Left ventricle myocardium inferior (tissue), 1 donor: ENCODE measurements at regions not wholly inside any gene's neighbourhood (a gene's known extent, or its start where the extent isn't known, plus 50 kb on each side); places are given as distances from the start of the nearest gene placed in this dataset.

Experiments
- DNase-seq: peaks from one replicate; pipeline ENCODE4 v3.0.0-alpha.2; 2020
- H3K27ac ChIP-seq: fragments of 200-600 bp; replicated peaks from 2 replicates; pipeline ENCODE4 v1.8.0; 2021
- H3K27me3 ChIP-seq: fragments of 200-600 bp; 2 replicates; pipeline ENCODE4 v1.8.0; 2021; ENCODE audit warnings: low read depth
- H3K36me3 ChIP-seq: fragments of 200-600 bp; 2 replicates; pipeline ENCODE4 v1.8.0; 2021
- H3K4me1 ChIP-seq: fragments of 200-600 bp; 2 replicates; pipeline ENCODE4 v1.8.0; 2021
- H3K4me3 ChIP-seq: fragments of 200-600 bp; 2 replicates; pipeline ENCODE4 v1.8.0; 2021; ENCODE audit warnings: mild to moderate bottlenecking, moderate library complexity
- H3K9me3 ChIP-seq: fragments of 200-600 bp; replicated peaks from 2 replicates; pipeline ENCODE4 v1.8.0; 2021
- intact Hi-C: fragments of 100-400 bp; cut with micrococcal nuclease; formaldehyde crosslinking; loops from one replicate; pipeline ENCODE4 v1.11.0; 2022
- TF ChIP-seq, protein P1 (sequence below): fragments of 200-600 bp; IDR thresholded peaks from 2 replicates; pipeline ENCODE4 v1.8.0; 2021; ENCODE audit warnings: antibody characterized with exemption, mild to moderate bottlenecking, borderline replicate concordance
- donor health status: DM: no; HTN: yes; CAD: no; lungs with severe emphysema.

DNA sequence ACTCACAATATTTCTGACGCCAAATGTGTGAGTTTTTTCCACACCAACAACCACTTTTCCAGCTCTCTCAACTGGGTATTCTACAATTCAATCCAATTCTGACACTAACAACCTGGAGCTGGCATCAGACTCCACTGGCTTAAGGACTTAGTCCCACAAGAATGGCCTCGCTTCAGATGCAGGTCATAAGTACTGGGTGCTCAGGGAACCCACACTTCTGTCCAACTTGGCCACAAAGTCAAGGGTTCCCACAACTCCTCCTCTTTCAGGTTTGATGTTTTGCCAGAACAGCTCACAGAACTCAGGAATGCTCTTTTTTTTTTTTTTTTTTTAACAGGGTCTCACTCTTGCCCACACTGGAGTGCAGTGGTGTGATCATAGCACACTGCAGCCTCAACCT is 56.1 kb upstream of the TMC5 start:
- no peak overlapping the region for H3K4me3 ChIP-seq
- intact Hi-C loops: no loop called here
- no peaks in the 10 kb centered on the region for H3K9me3 ChIP-seq
- DNase-seq: no peak
- no peak overlapping the region for H3K27ac ChIP-seq
- TF ChIP-seq, protein P1, sequence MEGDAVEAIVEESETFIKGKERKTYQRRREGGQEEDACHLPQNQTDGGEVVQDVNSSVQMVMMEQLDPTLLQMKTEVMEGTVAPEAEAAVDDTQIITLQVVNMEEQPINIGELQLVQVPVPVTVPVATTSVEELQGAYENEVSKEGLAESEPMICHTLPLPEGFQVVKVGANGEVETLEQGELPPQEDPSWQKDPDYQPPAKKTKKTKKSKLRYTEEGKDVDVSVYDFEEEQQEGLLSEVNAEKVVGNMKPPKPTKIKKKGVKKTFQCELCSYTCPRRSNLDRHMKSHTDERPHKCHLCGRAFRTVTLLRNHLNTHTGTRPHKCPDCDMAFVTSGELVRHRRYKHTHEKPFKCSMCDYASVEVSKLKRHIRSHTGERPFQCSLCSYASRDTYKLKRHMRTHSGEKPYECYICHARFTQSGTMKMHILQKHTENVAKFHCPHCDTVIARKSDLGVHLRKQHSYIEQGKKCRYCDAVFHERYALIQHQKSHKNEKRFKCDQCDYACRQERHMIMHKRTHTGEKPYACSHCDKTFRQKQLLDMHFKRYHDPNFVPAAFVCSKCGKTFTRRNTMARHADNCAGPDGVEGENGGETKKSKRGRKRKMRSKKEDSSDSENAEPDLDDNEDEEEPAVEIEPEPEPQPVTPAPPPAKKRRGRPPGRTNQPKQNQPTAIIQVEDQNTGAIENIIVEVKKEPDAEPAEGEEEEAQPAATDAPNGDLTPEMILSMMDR: no peak
- H3K27me3 ChIP-seq: peaks cover 52% of the 10 kb centered on the region
- no peaks in the 10 kb centered on the region for H3K36me3 ChIP-seq
- no peaks in the 10 kb centered on the region for H3K4me1 ChIP-seq

DNA sequence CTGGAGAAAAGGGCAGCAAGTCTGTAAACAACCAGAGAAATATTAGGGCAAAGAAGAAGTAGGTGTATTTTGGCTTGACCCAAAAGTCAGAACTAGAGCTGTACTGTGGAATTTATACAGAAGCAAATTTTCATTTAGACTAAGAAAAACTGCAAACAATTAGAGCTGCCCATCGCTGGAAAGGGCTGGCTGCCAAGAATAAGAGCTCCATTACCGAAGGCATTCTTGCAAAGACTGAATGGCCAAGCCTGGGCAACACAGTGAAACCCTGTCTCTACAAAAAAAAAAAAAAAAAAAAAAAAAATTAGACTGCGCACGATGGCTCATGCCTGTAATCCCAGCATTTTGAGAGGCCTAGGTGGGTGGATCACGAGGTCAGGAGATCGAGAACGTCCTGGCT is 53.9 kb upstream of the TMC5 start:
- intact Hi-C loops: no loop called here
- peaks cover 13% of the 10 kb centered on the region for H3K9me3 ChIP-seq
- TF ChIP-seq, protein P1: no peak
- H3K27me3 ChIP-seq: peaks cover 53% of the 10 kb centered on the region
- no peak overlapping the region for H3K4me3 ChIP-seq
- no peak overlapping the region for H3K27ac ChIP-seq
- H3K36me3 ChIP-seq: no peaks in the 10 kb centered on the region
- no peak for DNase-seq
- H3K4me1 ChIP-seq: no peaks in the 10 kb centered on the region

DNA sequence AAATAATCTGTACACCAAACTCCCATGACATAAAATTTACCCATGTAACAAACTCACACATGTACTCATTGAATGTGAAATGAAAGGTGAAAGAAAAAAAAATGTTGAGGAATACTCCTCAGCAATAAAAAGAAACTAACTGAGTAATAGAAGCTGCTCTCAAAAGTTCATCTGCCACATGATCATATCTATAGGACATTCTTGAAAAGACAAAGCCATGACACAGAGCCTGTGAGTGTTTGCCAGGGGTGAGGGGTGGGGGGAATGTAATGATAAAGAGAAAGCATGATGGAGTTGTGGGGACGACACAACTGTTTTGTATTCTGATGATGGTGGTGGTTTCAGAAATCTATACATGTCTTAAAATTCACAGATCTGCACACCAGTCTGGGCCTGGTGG is 52.2 kb upstream of the TMC5 start:
- intact Hi-C loops: no loop called here

DNA sequence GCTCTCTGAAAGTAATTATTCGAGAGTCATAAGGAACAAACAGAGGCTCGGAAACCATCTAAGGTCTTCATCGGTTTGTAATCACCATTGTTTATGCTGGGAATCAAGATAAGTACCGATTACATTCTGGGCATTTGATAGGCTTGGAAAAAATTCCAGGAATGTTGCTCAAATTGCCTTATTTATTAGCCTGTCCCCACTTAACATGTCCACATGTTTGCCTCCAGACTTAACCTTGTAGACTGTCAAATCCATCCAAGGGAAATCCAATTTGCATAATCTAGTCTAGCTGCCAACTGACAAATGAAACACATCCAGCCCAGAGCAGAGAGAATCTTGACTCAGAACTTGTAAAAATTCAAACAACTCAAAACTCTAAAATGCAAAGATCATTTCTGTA is 51.3 kb upstream of the TMC5 start:
- Histone ChIP-seq H3K4me1 (no peaks in the 10 kb centered on the region), H3K4me3 (no peak overlapping the region), H3K27me3 (peaks cover 54% of the 10 kb centered on the region), H3K36me3 (no peaks in the 10 kb centered on the region), H3K27ac (no peak overlapping the region), H3K9me3 (peaks cover 13% of the 10 kb centered on the region)
- DNase-seq: no peak
- TF ChIP-seq, protein P1: no peak
- intact Hi-C loops: no loop called here

More for the DNA sequence above, 52.2 kb upstream of the TMC5 start:
- DNase-seq: no peak
- H3K9me3 ChIP-seq: peaks cover 13% of the 10 kb centered on the region
- TF ChIP-seq, protein P1: no peak
- H3K36me3 ChIP-seq: no peaks in the 10 kb centered on the region
- H3K27me3 ChIP-seq: peaks cover 48% of the 10 kb centered on the region
- H3K4me3 ChIP-seq: no peak overlapping the region
- H3K27ac ChIP-seq: no peak overlapping the region
- H3K4me1 ChIP-seq: no peaks in the 10 kb centered on the region

DNA sequence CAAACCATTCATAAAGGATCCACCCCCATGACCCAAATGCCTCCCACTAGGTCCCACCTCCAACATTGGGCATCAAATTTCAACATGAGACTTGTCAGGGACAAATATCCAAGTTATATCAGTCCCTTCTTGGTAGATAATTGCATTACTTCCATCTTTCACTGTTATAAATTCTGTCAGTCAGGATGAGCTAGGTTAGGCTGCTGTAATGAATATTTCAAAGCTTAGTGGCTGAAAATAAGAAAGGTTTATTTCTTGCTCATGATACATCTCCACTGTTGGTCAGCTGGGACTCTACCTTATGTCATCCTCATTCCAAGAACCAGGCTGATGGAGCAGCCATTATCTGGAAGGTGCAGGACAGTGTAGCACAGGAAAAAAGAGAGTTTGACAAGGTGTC is 50.3 kb upstream of the TMC5 start:
- TF ChIP-seq, protein P1: no peak
- Histone ChIP-seq H3K36me3 (no peaks in the 10 kb centered on the region), H3K4me3 (no peak overlapping the region), H3K27ac (no peak overlapping the region), H3K9me3 (peaks cover 13% of the 10 kb centered on the region), H3K4me1 (no peaks in the 10 kb centered on the region), H3K27me3 (peaks cover 50% of the 10 kb centered on the region)
- DNase-seq: no peak
- intact Hi-C loops: no loop called here
